Trophoblast cell (in vitro differentiated cells and primary cell): ENCODE measurements at regions not wholly inside any gene's neighbourhood (a gene's known extent, or its start where the extent isn't known, plus 50 kb on each side); places are given as distances from the start of the nearest gene placed in this dataset.

Experiments
- DNase-seq, 2 donors: peaks; one replicate each; pipeline ENCODE4 v3.0.0-alpha.2; 2016
- H2AFZ ChIP-seq: 2 replicates; pipeline ENCODE4 v1.6.1; 2013; ENCODE audit warnings: low read length, moderate library complexity, mild to moderate bottlenecking; ENCODE audit not compliant: insufficient read depth, poor library complexity
- H2AK5ac ChIP-seq: 2 replicates; pipeline ENCODE4 v1.6.1; 2013; ENCODE audit warnings: mild to moderate bottlenecking, low read length
- H2BK120ac ChIP-seq: 2 replicates; pipeline ENCODE4 v1.6.1; 2013; ENCODE audit warnings: low read length, mild to moderate bottlenecking, moderate library complexity; ENCODE audit not compliant: insufficient read depth, poor library complexity
- H2BK12ac ChIP-seq: 2 replicates; pipeline ENCODE4 v1.6.1; 2013; ENCODE audit warnings: mild to moderate bottlenecking, low read length, moderate library complexity
- H2BK5ac ChIP-seq: 2 replicates; pipeline ENCODE4 v1.6.1; 2013; ENCODE audit warnings: low read length, low read depth, moderate library complexity, mild to moderate bottlenecking; ENCODE audit not compliant: poor library complexity
- H3K14ac ChIP-seq: 2 replicates; pipeline ENCODE4 v1.6.1; 2013; ENCODE audit warnings: mild to moderate bottlenecking, low read length
- H3K18ac ChIP-seq: 2 replicates; pipeline ENCODE4 v1.6.1; 2013; ENCODE audit warnings: mild to moderate bottlenecking, low read length
- H3K23ac ChIP-seq: 2 replicates; pipeline ENCODE4 v1.6.1; 2013; ENCODE audit warnings: low read length
- H3K27ac ChIP-seq: 2 replicates; pipeline ENCODE4 v1.5.1; 2013; ENCODE audit warnings: low read depth, mild to moderate bottlenecking, inconsistent platforms, low read length, moderate library complexity
- H3K27me3 ChIP-seq: 2 replicates; pipeline ENCODE4 v1.6.1; 2013; ENCODE audit warnings: inconsistent platforms, mild to moderate bottlenecking, low read length, moderate library complexity; ENCODE audit not compliant: insufficient read depth
- H3K36me3 ChIP-seq, 2 experiments: 1 replicate in 1 of 2; 2 replicates in 1 of 2; pipeline ENCODE4 v1.6.1; 2013; ENCODE audit warnings: low read length in 2 of 2, mild to moderate bottlenecking in 2 of 2, moderate library complexity in 1 of 2; ENCODE audit not compliant: insufficient read depth in 2 of 2, control insufficient read depth in 1 of 2
- H3K4ac ChIP-seq: 2 replicates; pipeline ENCODE4 v1.6.1; 2013; ENCODE audit warnings: low read depth, mild to moderate bottlenecking, low read length, moderate library complexity
- H3K4me1 ChIP-seq, 2 experiments: 1 replicate in 1 of 2; 2 replicates in 1 of 2; pipeline ENCODE4 v1.6.1; 2013; ENCODE audit warnings: low read length in 2 of 2, mild to moderate bottlenecking in 2 of 2, moderate library complexity in 1 of 2; ENCODE audit not compliant: insufficient read depth in 2 of 2, control insufficient read depth in 1 of 2
- H3K4me2 ChIP-seq: 2 replicates; pipeline ENCODE4 v1.6.1; 2013; ENCODE audit warnings: inconsistent platforms, mild to moderate bottlenecking, low read length, moderate library complexity
- H3K4me3 ChIP-seq: 2 replicates; pipeline ENCODE4 v1.5.1; 2013; ENCODE audit warnings: mild to moderate bottlenecking, low read depth, low read length, inconsistent platforms
- H3K79me1 ChIP-seq: one replicate; pipeline ENCODE4 v1.6.1; 2013; ENCODE audit warnings: low read length
- H3K79me2 ChIP-seq: 2 replicates; pipeline ENCODE4 v1.6.1; 2013; ENCODE audit warnings: low read length, mild to moderate bottlenecking; ENCODE audit not compliant: control insufficient read depth, insufficient read depth, poor library complexity
- H3K9ac ChIP-seq: 2 replicates; pipeline ENCODE4 v1.6.1; 2013; ENCODE audit warnings: mild to moderate bottlenecking, low read length
- H3K9me3 ChIP-seq: 2 replicates; pipeline ENCODE4 v1.6.1; 2013; ENCODE audit warnings: low read depth, mild to moderate bottlenecking, control low read depth, inconsistent platforms, low read length; ENCODE audit not compliant: insufficient read depth
- H4K12ac ChIP-seq: 2 replicates; pipeline ENCODE4 v1.6.1; 2013; ENCODE audit warnings: low read depth, mild to moderate bottlenecking, low read length, moderate library complexity
- H4K8ac ChIP-seq: 2 replicates; pipeline ENCODE4 v1.6.1; 2013; ENCODE audit warnings: low read depth, mild to moderate bottlenecking, low read length, moderate library complexity
- H4K91ac ChIP-seq: one replicate; pipeline ENCODE4 v1.6.1; 2013; ENCODE audit warnings: low read depth, mild to moderate bottlenecking, low read length, moderate library complexity
- WGBS: extraction: QIAGEN DNeasy Blood & Tissue Kit; methylation state at CpG from one replicate; pipeline ENCODE4 v1.1.7; 2013; ENCODE audit warnings: missing lambda C conversion rate; ENCODE audit not compliant: insufficient read length, insufficient coverage; ENCODE audit errors: extremely low coverage; 5-methylcytosine and 5-hydroxymethylcytosine counted together

GRCh38 chr20:39248171-39248861 lies 286.2 kb downstream of the DHX35 start:
- H3K9ac ChIP-seq = no peak overlapping the region
- no CpG with 5 or more reads among the region's 15 CpGs for WGBS
- H4K8ac ChIP-seq = no peak overlapping the region
- H3K36me3 ChIP-seq = no peaks in the 10 kb centered on the region
- no peak overlapping the region for H2AFZ ChIP-seq
- no peaks in the 10 kb centered on the region for H3K79me1 ChIP-seq
- no peak overlapping the region for H3K18ac ChIP-seq
- H3K27ac ChIP-seq = no peak overlapping the region
- no peak overlapping the region for H3K23ac ChIP-seq
- no peaks in the 10 kb centered on the region for H3K9me3 ChIP-seq
- no peak overlapping the region for H2AK5ac ChIP-seq
- no peaks in the 10 kb centered on the region for H3K4me1 ChIP-seq
- H4K12ac ChIP-seq = no peak overlapping the region
- no peak overlapping the region for H2BK5ac ChIP-seq
- H3K4ac ChIP-seq = no peak overlapping the region
- no peak overlapping the region for H3K14ac ChIP-seq
- H3K4me3 ChIP-seq = no peak overlapping the region
- H3K4me2 ChIP-seq = no peak overlapping the region
- no peak overlapping the region for H2BK12ac ChIP-seq
- H4K91ac ChIP-seq = no peak overlapping the region
- no peak overlapping the region for H2BK120ac ChIP-seq
- H3K79me2 ChIP-seq = no peaks in the 10 kb centered on the region
- no peak for DNase-seq
- H3K27me3 ChIP-seq = no peaks in the 10 kb centered on the region

- Histone ChIP-seq H3K27me3 (no peaks in the 10 kb centered on the region), H3K79me1 (no peaks in the 10 kb centered on the region), H3K4me3 (no peak overlapping the region), H3K9me3 (no peaks in the 10 kb centered on the region), H3K4me2 (no peak overlapping the region), H2AK5ac (no peak overlapping the region), H3K14ac (no peak overlapping the region), H3K18ac (no peak overlapping the region), H2AFZ (no peak overlapping the region), H3K4me1 (no peaks in the 10 kb centered on the region), H4K12ac (no peak overlapping the region), H3K79me2 (no peaks in the 10 kb centered on the region), H3K9ac (no peak overlapping the region), H4K91ac (no peak overlapping the region), H2BK120ac (no peak overlapping the region), H2BK5ac (no peak overlapping the region), H3K36me3 (no peaks in the 10 kb centered on the region), H3K23ac (peak overlapping the region; percentile 84), H3K27ac (no peak overlapping the region), H3K4ac (no peak overlapping the region), H4K8ac (no peak overlapping the region), H2BK12ac (no peak overlapping the region)
- WGBS = no CpG with 5 or more reads among the region's 4 CpGs
- no peak for DNase-seq
Observed at GRCh38 chr20:39246436-39246835, 284.3 kb downstream of the DHX35 start.

DNA sequence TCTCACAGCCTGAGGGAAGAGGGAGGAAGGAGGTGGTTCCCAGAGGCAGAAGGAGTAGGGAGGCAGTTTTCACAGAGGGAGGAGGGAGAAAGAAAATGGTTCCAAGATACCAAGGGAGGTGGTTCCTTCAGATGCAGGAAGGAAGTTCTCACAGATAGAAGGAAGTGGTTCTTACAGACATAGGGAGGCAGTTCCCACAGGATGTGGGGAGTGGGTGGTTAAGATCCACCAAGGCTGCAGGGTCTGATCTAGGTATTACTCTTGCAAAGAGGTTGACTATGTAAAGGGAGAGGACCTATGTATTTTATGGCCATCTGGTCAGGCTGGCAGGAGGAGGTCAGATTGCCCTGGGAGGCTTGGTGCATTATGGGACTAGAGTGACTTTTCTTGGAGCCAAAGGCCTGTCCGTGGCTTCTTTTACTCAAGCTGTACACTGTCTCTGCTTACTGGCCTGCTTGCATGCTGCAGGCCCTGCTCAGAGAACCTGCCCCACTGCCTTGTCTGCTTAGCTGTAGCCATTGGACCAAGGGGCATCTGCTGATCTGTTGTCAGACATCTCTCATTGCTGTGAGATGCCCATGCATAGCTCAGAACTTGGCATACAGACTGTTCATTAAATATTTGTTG lies 283.7 kb downstream of the DHX35 start:
- no peaks in the 10 kb centered on the region for H3K36me3 ChIP-seq
- no peak overlapping the region for H2AFZ ChIP-seq

GRCh38 chr20:39243962-39244361 lies 281.8 kb downstream of the DHX35 start:
- no peaks in the 10 kb centered on the region for H3K36me3 ChIP-seq
- H2BK5ac ChIP-seq = no peak overlapping the region
- no peak overlapping the region for H3K4me3 ChIP-seq

More for the DNA sequence above, 283.7 kb downstream of the DHX35 start:
- Histone ChIP-seq H3K27ac (no peak overlapping the region), H3K4me2 (no peak overlapping the region), H2BK5ac (no peak overlapping the region), H3K18ac (no peak overlapping the region), H3K23ac (no peak overlapping the region), H3K27me3 (no peaks in the 10 kb centered on the region), H3K9ac (no peak overlapping the region), H4K91ac (no peak overlapping the region), H3K4me3 (no peak overlapping the region), H3K79me1 (no peaks in the 10 kb centered on the region), H2AK5ac (no peak overlapping the region), H3K79me2 (no peaks in the 10 kb centered on the region), H4K8ac (no peak overlapping the region), H3K9me3 (no peaks in the 10 kb centered on the region), H3K4ac (no peak overlapping the region), H3K4me1 (no peaks in the 10 kb centered on the region), H4K12ac (no peak overlapping the region), H2BK12ac (no peak overlapping the region), H3K14ac (no peak overlapping the region), H2BK120ac (no peak overlapping the region)
- DNase-seq = no peak
- no CpG with 5 or more reads among the region's 1 CpG for whole genome bisulfite sequencing

More at GRCh38 chr20:39243962-39244361, 281.8 kb downstream of the DHX35 start:
- Histone ChIP-seq H4K8ac (no peak overlapping the region), H3K4ac (no peak overlapping the region), H3K4me2 (no peak overlapping the region), H4K12ac (no peak overlapping the region), H2AK5ac (no peak overlapping the region), H2AFZ (no peak overlapping the region), H3K4me1 (no peaks in the 10 kb centered on the region), H2BK12ac (no peak overlapping the region), H3K27ac (no peak overlapping the region), H2BK120ac (no peak overlapping the region), H3K9ac (peak overlapping the region; percentile 47), H3K9me3 (no peaks in the 10 kb centered on the region), H3K23ac (no peak overlapping the region), H3K14ac (no peak overlapping the region), H3K27me3 (no peaks in the 10 kb centered on the region), H3K79me1 (no peaks in the 10 kb centered on the region), H3K79me2 (no peaks in the 10 kb centered on the region), H4K91ac (no peak overlapping the region), H3K18ac (no peak overlapping the region)
- no CpG with 5 or more reads among the region's 1 CpG for WGBS
- no peak for DNase-seq
